GM18502 (cell line): ENCODE measurements at regions not wholly inside any gene's neighbourhood (a gene's known extent, or its start where the extent isn't known, plus 50 kb on each side); places are given as distances from the start of the nearest gene placed in this dataset.
"Not testable (repeated sequence)": the region's sequence is repeated elsewhere in the genome, so short reads cannot be mapped to it uniquely, and the experiment has no call there.

Experiments used
- ATAC-seq: cut with Tn5 transposase; IDR thresholded peaks from one replicate; pipeline ENCODE4 v1.9.1; 2021; ENCODE audit warnings: mild to moderate bottlenecking; ENCODE audit not compliant: unreplicated experiment, poor library complexity

GRCh38 chr16:47925811-47926460, 229.9 kb downstream of the ABCC12 start:
- ATAC-seq, result no peak

GRCh38 chr16:47924950-47925349, 230.8 kb downstream of the ABCC12 start:
- no peak for ATAC-seq

- no peak for ATAC-seq
Measured at GRCh38 chr16:47921535-47921934, 234.3 kb downstream of the ABCC12 start.

- no peak for ATAC-seq
Measured at GRCh38 chr16:47920709-47921108, 235.1 kb downstream of the ABCC12 start.

GRCh38 chr16:47917118-47917517, 238.7 kb downstream of the ABCC12 start:
- ATAC-seq, result no peak

- ATAC-seq, result no peak
Measured at GRCh38 chr16:47916266-47916665, 239.5 kb downstream of the ABCC12 start.

- no peak for ATAC-seq
Measured at GRCh38 chr16:47907109-47907508, 248.7 kb downstream of the ABCC12 start.

- ATAC-seq, result no peak
Measured at GRCh38 chr16:47905771-47906170, 250.0 kb downstream of the ABCC12 start.

GRCh38 chr16:47904691-47905090, 251.1 kb downstream of the ABCC12 start:
- ATAC-seq, result no peak

- no peak for ATAC-seq
Measured at GRCh38 chr16:47903470-47903869, 252.3 kb downstream of the ABCC12 start.

- not testable (repeated sequence) for ATAC-seq
Measured at GRCh38 chr16:47897105-47897504, 258.7 kb downstream of the ABCC12 start.

- ATAC-seq, result no peak
Measured at GRCh38 chr16:47895146-47895545, 260.6 kb downstream of the ABCC12 start.

- ATAC-seq, result no peak
Measured at GRCh38 chr16:47892999-47893398, 262.8 kb downstream of the ABCC12 start.

- no peak for ATAC-seq
Measured at GRCh38 chr16:47888734-47889133, 267.1 kb downstream of the ABCC12 start.

GRCh38 chr16:47888142-47888541, 267.7 kb downstream of the ABCC12 start:
- ATAC-seq, result no peak

- ATAC-seq, result no peak
Measured at GRCh38 chr16:47887496-47887895, 268.3 kb downstream of the ABCC12 start.

- ATAC-seq, result no peak
Measured at GRCh38 chr16:47886631-47887415, 269.0 kb downstream of the ABCC12 start.

- no peak for ATAC-seq
Measured at GRCh38 chr16:47886139-47886538, 269.7 kb downstream of the ABCC12 start.

- no peak for ATAC-seq
Measured at GRCh38 chr16:47885489-47885888, 270.3 kb downstream of the ABCC12 start.

GRCh38 chr16:47884116-47884725, 271.6 kb downstream of the ABCC12 start:
- ATAC-seq, result no peak

GRCh38 chr16:47881574-47881973, 274.2 kb downstream of the ABCC12 start:
- ATAC-seq, result no peak
